Ectodermal cell (in vitro differentiated cells): ENCODE measurements at regions not wholly inside any gene's neighbourhood (a gene's known extent, or its start where the extent isn't known, plus 50 kb on each side); places are given as distances from the start of the nearest gene placed in this dataset.

ENCODE experiments used
- H3K27ac ChIP-seq: 2 replicates; pipeline ENCODE4 v1.7.0; 2013; ENCODE audit warnings: mild to moderate bottlenecking, low read depth, low read length; ENCODE audit not compliant: insufficient read depth, poor library complexity, severe bottlenecking
- H3K27me3 ChIP-seq: 2 replicates; pipeline ENCODE4 v1.7.0; 2013; ENCODE audit warnings: mild to moderate bottlenecking, low read length; ENCODE audit not compliant: insufficient read depth, control insufficient read depth, poor library complexity, severe bottlenecking
- H3K36me3 ChIP-seq: one replicate; pipeline ENCODE4 v1.7.0; 2013; ENCODE audit warnings: low read length; ENCODE audit not compliant: control insufficient read depth, insufficient read depth
- H3K4me1 ChIP-seq: one replicate; pipeline ENCODE4 v1.7.0; 2013; ENCODE audit warnings: low read length; ENCODE audit not compliant: control insufficient read depth, insufficient read depth
- H3K4me3 ChIP-seq: 2 replicates; pipeline ENCODE4 v1.7.0; 2013; ENCODE audit warnings: low read depth, low read length, control low read depth; ENCODE audit not compliant: insufficient read depth
- H3K9me3 ChIP-seq: 2 replicates; pipeline ENCODE4 v1.7.0; 2013; ENCODE audit warnings: mild to moderate bottlenecking, low read length, moderate library complexity; ENCODE audit not compliant: control insufficient read depth
- WGBS, 2 experiments: methylation state at CpG; one replicate each; pipeline ENCODE4 v1.1.7; 2013; ENCODE audit warnings: missing lambda C conversion rate in 2 of 2; 5-methylcytosine and 5-hydroxymethylcytosine counted together

DNA sequence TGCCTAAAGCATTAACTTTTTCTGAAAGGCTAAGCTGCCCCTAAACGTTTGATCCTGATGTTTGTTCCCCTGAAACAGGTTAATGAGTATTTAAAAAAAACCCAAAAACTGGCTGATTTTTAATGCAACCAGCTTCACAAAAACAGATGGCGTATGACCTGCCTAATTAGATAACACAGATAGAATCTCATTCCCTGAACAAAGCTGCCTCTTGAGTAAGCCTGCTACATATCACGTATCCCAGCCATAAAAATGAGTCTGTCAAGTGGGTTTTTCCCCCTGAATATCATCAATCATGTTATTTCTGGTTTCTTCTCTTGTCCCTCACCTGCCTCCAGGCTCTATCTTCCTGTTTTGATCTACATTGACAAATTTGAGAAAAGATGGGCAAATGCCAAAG is 154.2 kb upstream of the FAM9B start:
- WGBS, 2 experiments: 84 to 96% methylated on average over 3 of the region's 3 CpGs
- Histone ChIP-seq H3K36me3 (no peaks in the 10 kb centered on the region), H3K4me3 (no peak overlapping the region), H3K27ac (no peak overlapping the region), H3K27me3 (no peaks in the 10 kb centered on the region), H3K4me1 (no peaks in the 10 kb centered on the region), H3K9me3 (no peaks in the 10 kb centered on the region)

DNA sequence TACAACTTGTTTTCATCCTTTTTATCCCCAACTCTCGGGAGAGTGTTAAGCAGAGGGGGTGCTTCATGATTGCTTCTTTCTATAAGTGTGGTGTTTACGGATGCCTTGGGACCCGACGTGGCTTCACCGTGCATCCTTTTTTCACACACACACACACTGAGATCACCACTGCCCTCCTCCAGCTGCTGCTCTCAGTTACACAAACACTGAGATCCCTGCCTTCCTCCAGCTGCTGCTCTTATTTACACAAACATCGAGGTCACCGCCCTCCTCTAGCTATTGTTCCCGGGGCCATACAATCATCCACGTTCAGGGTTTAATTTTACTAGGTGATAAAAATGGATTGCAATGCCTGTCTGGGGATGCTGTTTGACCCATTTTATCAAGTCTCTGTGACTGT is 155.4 kb upstream of the FAM9B start:
- Histone ChIP-seq H3K36me3 (no peaks in the 10 kb centered on the region), H3K4me1 (no peaks in the 10 kb centered on the region), H3K9me3 (no peaks in the 10 kb centered on the region), H3K4me3 (no peak overlapping the region), H3K27me3 (no peaks in the 10 kb centered on the region), H3K27ac (no peak overlapping the region)
- WGBS, 2 experiments: 53 to 57% methylated on average over 4 to 9 of the region's 9 CpGs

DNA sequence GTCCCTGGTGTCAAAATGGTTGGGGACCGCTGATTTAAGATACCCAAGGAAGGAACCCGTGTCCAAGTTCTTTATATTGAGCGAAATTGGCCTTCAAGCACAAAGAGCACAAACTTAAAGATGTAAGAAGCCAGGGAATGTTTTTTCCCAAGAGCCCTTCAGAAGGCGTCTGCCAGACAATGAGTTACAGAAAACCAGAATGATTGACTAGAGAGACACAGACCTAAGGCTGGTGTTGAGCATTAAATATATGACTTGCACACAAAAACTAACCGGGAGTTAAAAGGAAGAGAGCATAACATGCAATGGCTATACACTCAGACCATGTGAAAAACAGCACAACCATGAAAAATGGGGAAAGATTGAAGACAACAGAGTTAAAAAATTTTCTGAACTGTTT is 157.5 kb upstream of the FAM9B start:
- WGBS, 2 experiments: 90 to 94% methylated on average over 4 to 5 of the region's 5 CpGs
- Histone ChIP-seq H3K9me3 (no peaks in the 10 kb centered on the region), H3K27me3 (no peaks in the 10 kb centered on the region), H3K27ac (no peak overlapping the region), H3K4me3 (no peak overlapping the region), H3K36me3 (no peaks in the 10 kb centered on the region), H3K4me1 (no peaks in the 10 kb centered on the region)

DNA sequence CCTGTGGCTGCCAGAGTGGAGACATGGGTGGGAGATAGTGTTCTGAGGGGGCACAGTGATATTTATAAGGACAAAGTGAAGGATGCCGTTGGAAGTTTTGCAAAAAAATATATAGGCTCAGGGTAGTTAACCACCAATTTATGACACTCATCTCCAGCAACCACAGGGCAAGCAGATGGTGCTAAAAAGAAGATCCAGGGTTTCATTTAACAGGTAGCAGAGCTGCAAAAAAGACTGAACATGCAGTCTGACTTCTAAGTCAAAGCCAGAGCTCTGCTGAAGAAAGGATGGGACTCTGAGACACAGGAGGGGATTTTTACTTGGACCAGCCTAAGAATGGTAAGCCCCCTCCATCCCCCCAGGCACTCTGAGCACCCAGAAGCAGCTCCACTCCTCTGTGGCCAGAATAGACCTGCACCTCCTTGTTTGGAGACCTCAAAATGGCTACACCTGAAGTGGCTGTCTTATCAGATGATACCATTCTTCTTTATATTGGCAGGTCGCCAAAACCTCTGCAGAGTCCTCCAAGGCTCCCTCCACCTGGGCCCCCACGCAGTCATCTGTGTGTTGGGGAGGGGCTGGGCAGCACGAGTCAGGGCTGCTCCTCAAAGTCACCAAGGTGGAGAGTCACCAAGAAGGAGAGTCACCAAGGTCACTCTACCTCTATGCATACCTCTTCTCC is 161.4 kb upstream of the FAM9B start:
- no peaks in the 10 kb centered on the region for H3K9me3 ChIP-seq
- WGBS, 2 experiments: 88 to 100% methylated on average over 3 to 4 of the region's 4 CpGs
- H3K4me3 ChIP-seq: no peak overlapping the region
- no peak overlapping the region for H3K27ac ChIP-seq
- no peaks in the 10 kb centered on the region for H3K36me3 ChIP-seq
- H3K27me3 ChIP-seq: no peaks in the 10 kb centered on the region
- H3K4me1 ChIP-seq: no peaks in the 10 kb centered on the region

DNA sequence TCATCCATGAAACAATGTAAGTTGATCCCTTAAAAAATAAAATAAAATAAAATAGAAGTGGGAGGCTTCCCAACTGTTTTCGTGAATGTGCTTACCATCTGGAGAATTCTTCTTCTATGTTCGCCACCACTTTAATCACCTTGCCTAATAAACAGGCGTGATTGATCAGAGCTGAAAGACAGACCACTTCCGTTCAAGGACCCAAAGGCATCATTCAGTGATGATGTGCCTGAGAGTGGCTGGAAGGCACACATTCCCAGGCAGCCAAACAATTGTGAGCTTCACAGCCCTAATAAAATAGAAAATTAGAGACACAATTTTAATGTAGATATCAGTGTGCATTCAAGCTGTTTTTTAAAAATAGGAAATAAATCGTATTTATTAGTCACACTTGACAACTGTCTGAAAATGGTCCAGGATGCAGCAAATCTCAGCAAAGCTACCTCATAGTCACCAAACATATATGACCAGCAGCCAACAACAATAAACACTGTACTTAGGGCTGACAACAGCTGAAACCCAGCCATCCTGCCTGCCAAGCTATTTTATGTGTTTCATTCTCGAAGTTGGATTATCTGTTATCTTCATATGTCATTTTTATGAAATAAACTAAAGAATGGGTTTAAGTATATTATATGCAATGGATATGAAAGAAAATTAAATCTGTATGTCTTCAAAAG is 163.2 kb upstream of the FAM9B start:
- 82 to 100% methylated on average over 3 to 6 of the region's 6 CpGs for WGBS, 2 experiments
- Histone ChIP-seq H3K36me3 (no peaks in the 10 kb centered on the region), H3K27me3 (no peaks in the 10 kb centered on the region), H3K27ac (no peak overlapping the region), H3K4me1 (no peaks in the 10 kb centered on the region), H3K9me3 (no peaks in the 10 kb centered on the region), H3K4me3 (no peak overlapping the region)

DNA sequence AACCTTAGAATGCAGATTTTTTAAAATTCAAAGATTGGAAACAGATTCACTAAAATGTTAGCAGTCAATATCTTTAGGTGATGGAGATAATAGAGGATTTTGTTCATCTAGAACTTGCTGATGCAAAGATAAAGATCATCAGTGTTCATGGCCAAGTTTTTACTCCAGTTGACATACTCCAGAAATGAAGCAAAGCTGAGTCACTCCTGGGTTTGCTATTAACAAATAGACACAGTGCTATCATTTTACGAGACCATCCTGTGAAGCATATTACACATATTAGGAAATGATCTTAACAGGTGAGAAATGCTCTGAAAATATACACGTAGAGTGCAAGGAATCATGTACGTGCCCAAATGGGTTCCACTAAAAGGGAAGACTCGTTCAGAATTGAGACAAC is 170.6 kb upstream of the FAM9B start:
- Histone ChIP-seq H3K36me3 (no peaks in the 10 kb centered on the region), H3K4me3 (no peak overlapping the region), H3K9me3 (no peaks in the 10 kb centered on the region), H3K4me1 (no peaks in the 10 kb centered on the region), H3K27me3 (no peaks in the 10 kb centered on the region), H3K27ac (no peak overlapping the region)
- 57 to 71% methylated on average over 3 to 4 of the region's 4 CpGs for WGBS, 2 experiments

DNA sequence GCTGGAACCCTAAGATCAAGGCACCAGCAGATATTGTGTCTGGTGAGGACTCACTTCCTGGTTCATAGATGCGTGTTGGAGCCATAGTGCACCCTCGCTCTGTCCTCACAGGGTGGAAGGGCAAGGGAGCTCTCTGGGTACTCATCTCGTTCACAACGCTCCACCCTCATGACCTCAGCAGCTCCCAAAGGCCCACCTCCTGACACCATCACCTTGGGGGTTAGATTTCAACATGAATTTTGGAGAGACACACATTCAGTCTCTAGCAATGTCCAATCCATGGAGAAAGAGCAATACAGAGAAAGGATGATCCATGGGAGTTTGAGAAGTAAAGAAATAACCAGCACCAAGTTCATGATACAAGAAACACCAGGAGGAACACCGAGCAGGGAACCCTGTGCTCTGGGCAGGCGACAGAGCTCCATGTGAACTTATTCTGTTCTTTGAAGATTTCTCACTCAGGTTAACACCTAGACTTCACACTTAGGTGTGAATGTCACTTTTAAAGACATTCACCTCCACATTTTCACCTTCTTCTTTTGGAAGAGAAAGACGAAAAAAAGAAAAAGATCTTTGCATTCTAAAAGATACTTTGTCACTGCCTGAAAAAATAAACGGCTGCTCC is 171.8 kb upstream of the FAM9B start:
- WGBS, 2 experiments: 84 to 91% methylated on average over 6 to 8 of the region's 8 CpGs

DNA sequence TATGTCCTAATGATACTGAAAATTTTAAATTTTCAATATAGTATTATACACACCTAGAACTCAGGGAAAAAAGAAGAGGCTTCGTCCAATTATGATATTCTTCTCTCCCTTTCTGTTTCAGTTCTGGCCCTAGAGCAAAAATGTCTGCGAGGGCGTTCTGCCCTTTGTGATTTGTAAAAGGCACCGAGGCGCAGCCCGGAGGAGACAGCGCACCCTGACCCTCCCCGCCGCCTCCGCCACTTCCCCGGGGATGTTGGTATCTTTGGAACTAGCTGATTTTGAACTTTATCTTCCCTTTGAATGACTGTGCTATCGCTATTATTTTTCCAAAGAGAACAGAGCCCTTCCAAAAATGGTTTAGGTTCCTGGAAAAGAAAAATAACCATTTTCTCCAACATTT is 173.2 kb upstream of the FAM9B start:
- H3K4me1 ChIP-seq: no peaks in the 10 kb centered on the region
- no peaks in the 10 kb centered on the region for H3K9me3 ChIP-seq
- 77 to 89% methylated on average over 9 to 12 of the region's 12 CpGs for WGBS, 2 experiments
- no peaks in the 10 kb centered on the region for H3K36me3 ChIP-seq
- no peak overlapping the region for H3K4me3 ChIP-seq
- H3K27ac ChIP-seq: no peak overlapping the region
- H3K27me3 ChIP-seq: no peaks in the 10 kb centered on the region

More for the DNA sequence above, 171.8 kb upstream of the FAM9B start:
- H3K9me3 ChIP-seq: no peaks in the 10 kb centered on the region
- no peaks in the 10 kb centered on the region for H3K36me3 ChIP-seq
- H3K27ac ChIP-seq: no peak overlapping the region
- H3K4me3 ChIP-seq: no peak overlapping the region
- H3K4me1 ChIP-seq: no peaks in the 10 kb centered on the region
- no peaks in the 10 kb centered on the region for H3K27me3 ChIP-seq

DNA sequence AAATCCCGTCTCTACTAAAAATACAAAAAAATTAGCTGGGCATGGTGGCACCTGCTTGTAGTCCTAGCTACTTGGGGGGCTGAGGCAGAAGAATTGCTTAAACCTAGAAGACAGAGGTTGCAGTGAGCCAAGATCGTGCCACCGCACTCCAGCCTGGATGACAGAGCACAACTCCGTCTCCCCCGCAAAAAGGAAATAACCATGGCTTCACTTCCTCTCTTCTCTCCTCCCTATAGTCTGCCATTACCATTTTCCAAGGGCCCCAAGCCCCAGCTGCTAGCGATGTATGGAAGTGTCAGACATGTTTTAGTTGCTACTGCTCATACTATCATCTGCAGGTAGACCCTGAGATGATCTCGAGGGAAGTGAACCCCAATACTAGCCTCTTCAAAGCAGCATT is 177.3 kb upstream of the FAM9B start:
- Histone ChIP-seq H3K4me1 (no peaks in the 10 kb centered on the region), H3K4me3 (no peak overlapping the region), H3K27ac (no peak overlapping the region), H3K36me3 (no peaks in the 10 kb centered on the region), H3K9me3 (no peaks in the 10 kb centered on the region), H3K27me3 (no peaks in the 10 kb centered on the region)
- WGBS, 2 experiments: 89 to 99% methylated on average over 6 to 7 of the region's 7 CpGs

DNA sequence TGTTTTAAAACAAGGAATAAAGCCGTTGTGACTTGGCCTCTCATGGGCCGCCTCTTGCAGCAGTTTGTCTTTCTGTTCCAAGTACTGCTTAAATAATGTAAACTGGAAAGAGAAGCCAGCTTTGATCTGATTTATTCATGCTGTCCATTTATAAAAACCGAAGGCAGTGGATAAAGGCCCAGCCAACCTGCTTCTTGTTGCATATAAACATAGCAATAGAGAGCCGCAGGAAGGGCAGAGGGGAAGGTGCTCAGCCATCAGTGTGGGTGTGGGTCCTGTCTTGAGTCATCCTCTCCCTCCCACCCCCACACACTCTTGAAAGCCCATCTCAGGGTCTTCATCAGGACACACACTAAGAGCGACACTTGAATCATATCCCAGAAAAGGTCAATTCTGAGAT is 187.9 kb upstream of the FAM9B start:
- Histone ChIP-seq H3K4me3 (no peak overlapping the region), H3K4me1 (no peaks in the 10 kb centered on the region), H3K9me3 (no peaks in the 10 kb centered on the region), H3K27me3 (no peaks in the 10 kb centered on the region), H3K27ac (no peak overlapping the region), H3K36me3 (no peaks in the 10 kb centered on the region)
- WGBS, 2 experiments: 82 to 88% methylated on average over 4 to 5 of the region's 5 CpGs
